ENCODE measurements at regions not wholly inside any gene's neighbourhood (a gene's known extent, or its start where the extent isn't known, plus 50 kb on each side); places are given as distances from the start of the nearest gene placed in this dataset.
A peak's percentile ranks its signal among the peaks of the same experiment; 100 is the strongest.

DNA sequence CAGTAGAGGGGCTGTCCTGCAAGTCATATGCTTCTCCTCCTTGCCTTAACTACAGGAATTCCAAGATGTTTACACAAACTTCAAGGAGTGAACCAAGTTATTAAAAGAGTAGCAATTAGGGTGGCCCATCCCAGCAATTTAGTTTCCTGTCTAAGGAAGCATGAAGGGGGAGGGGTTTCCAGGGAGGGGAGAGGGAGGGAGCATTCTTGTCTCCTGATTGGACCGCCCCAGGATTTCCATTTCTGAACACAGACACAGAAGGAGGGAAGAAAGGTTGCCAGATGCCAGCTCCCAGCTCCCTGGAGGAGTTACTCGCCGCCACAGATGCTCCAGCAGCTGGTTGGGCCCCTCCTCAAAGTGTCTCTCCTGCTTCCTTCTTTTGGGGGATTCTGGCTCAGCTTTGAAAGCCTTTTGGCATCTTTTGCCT is 107.6 kb downstream of the TRIB2 start:
- DNase-seq (peak; percentile 51), ATAC-seq (ENCODE audit: poor library complexity) (peak; percentile 30)
- intact Hi-C loops (cut with DNase I), result loop anchor here (5.0 kb wide), 1 partner anchor 107 kb away; the partner anchor contains the start of gene TRIB2

DNA sequence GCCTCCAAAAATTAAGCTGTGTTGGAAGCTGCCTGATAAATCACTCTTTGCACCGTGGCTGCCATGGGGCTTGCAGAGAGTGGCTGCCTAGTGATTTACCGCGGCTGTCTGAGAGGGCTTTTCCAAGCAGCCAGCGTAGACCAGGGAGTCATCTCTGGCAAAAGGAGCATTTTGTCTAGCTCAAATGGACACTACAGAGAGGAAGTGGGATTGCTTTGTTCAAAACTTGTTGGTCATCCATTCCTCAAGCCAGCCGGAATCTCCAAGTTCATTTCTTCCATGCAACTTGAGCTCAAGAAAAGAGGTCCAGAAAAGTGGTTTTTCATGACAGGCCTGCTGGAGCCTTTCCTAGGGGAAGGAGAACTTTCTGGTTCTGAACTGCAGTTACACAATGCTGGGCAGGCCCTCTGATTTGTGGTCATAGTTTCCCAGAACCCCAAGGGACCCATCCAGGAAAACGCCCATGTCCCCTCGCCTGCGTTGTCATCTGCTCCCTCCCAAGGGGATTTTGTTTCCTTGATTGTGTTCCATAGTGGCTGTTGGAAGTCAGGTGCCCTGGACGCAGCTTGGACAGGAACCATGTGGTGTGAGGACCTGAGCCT is 108.1 kb downstream of the TRIB2 start:
- DNase-seq (peak; percentile 70), ATAC-seq (ENCODE audit: poor library complexity) (peak; percentile 88)
- intact Hi-C loops (cut with DNase I), result loop anchor here (5.0 kb wide), 1 partner anchor 108 kb away; the partner anchor contains the start of gene TRIB2

DNA sequence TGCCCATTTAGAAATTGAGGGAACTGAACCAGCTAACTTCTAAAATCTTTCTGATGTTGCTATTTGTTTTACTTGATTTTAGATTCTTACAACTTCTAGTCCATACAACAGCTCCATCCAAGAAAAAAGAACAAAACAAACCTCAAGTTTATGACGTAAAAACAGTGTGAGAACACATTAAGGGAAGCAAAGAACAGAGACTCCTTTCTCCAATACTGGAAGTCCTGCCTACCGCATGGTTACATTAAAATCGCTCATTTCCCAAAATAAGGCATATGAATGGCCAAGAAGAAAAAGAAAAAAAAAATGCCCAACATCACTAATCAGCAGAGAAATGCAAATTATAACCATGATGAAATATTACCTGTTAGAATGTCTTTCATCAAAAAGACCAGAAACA is 110.0 kb downstream of the TRIB2 start:
- no peak for DNase-seq
- intact Hi-C loops (cut with DNase I), result no loop called here
- no peak for ATAC-seq (ENCODE audit: poor library complexity)

DNA sequence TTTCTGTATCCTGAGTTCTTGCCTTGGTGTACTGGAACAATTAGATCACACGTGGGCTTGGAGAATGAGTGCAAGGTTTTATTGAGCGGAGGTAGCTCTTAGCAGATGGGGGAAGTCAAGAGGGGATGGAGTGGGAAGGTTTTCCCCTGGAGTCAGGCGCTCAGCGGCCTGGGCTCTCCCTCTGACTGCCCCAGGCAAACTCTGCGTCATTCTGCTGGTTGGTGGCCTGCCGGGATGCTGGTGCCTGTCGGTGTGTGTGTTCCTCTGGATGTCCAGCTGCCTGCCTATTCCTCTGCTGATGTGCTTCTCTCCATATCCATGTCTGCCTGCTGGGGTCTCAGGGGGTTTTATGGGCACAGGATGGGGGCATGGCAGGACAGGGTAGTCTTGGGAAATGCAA is 111.0 kb downstream of the TRIB2 start:
- intact Hi-C loops (cut with DNase I), result no loop called here
- no peak for ATAC-seq (ENCODE audit: poor library complexity)
- DNase-seq, result no peak

DNA sequence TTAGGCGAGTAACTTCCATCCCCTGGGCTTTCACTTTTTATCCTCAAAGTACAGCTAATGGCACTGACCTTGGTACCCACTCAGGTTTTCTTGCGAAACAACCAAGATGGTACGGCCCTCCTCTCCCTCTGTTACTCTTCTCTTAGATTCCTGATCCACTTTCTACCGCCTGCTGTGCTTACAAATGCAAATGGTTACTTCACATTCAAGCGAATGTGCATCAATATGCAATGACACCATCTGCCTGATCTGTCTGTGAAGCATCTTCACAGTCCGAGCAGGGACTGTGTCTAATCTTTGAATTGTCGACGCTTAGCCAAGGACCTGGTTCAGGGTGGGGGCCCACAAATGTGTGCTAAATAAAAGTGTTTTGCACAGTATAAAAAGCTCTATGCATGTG is 112.2 kb downstream of the TRIB2 start:
- intact Hi-C loops (cut with DNase I), result no loop called here
- no peak for ATAC-seq (ENCODE audit: poor library complexity)
- DNase-seq, result no peak

DNA sequence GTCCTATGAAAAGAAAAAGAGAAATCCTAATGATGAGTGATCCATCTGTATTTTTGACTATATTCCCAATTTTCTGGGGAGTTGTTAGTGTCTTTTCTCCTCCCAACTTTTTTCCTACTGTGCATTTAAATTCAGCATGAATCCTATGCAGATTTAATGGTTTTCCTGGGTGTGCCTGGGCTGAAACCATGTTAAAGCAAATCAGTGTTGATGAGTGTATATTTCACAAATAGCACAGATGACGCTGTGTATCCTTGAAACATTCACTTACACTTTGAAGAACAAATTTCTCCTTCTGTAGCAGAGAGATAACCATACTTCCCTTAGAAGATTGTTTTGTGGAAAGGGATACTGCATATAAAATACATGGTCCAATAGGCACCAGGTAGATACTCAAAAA is 114.3 kb downstream of the TRIB2 start:
- DNase-seq, result no peak
- intact Hi-C loops (cut with DNase I), result no loop called here
- no peak for ATAC-seq (ENCODE audit: poor library complexity)

DNA sequence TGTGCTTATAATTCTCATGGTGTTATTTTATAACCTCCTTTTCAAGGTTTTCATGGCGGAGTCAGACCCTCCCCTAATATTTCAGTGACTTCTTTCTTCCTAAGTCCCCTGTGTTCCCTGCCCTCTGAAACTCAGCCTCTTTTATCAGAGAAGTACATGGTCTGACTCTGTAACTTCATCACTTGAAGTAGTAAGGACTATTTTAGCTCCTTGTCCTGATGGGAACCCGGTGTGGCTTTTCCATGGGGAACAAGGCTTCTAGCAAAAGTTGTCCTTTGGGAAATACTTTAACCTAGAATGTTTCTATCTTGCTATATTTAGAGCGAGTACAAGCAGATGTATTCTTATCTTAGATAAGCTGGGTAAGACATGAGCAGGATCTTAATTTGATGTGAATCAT is 117.5 kb downstream of the TRIB2 start:
- intact Hi-C loops (cut with DNase I), result no loop called here
- ATAC-seq (ENCODE audit: poor library complexity), result peak; percentile 60
- no peak for DNase-seq

DNA sequence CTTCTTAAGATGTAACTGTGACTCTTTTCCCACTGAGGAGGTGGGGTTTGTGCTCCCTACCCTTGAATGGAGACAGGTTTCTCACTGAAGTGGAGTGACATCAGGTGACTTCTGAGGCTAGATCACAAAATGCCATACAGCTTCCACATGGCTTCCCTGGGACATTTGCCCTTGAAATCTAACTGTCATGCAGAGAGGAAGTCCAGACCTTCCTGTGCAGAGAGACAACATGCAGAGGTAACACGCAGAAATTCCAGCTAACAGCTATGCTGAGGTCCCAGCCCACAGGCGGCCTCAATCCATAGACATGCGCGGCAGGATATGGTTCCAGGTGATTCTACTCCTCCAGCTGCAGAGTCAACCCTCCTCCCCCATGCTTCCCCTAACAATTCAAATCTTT is 119.0 kb downstream of the TRIB2 start:
- intact Hi-C loops (cut with DNase I), result no loop called here
- ATAC-seq (ENCODE audit: poor library complexity), result peak; percentile 79

DNA sequence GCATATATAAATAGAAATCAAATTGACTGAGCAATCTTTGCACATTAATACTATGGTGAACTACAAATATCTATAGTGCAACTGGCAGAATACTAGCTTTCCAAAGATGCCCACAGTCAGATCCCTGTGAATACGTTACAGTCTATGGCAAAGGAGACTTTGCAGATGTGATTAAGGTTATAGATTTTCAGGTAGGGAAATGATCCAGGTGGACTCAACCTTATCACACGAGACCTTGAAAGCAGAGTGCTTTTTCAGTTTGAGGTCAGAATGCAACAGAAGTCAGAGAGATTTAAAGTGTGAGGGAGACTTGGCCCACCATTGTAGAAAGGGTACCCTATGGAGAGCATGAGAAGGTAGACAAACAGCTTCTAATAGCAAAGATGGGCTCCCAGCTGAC is 122.6 kb downstream of the TRIB2 start:
- DNase-seq (no peak), ATAC-seq (ENCODE audit: poor library complexity) (no peak)
- intact Hi-C loops (cut with DNase I), result no loop called here

More for the DNA sequence above, 119.0 kb downstream of the TRIB2 start:
- no peak for DNase-seq

DNA sequence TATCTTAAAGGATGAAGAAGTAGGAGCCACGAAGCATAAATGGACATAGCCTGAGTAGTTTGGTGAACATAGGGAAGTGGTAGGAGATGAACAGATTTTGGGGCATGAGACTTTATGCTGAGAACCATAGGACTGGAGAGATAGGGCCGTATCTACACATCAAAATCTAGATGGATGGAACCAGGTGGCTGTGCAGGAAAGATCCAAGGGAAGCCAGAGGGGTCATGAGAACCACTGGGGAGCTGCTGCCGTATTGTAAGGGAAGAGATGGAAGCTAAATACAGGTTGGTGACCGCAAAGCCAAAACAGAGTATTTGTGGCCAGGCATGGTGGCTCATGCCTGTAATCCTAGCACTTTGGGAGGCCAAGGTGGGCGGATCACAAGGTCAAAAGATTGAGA is 124.3 kb downstream of the TRIB2 start:
- no peak for DNase-seq
- intact Hi-C loops (cut with DNase I), result loop anchor here (10.0 kb wide), 1 partner anchor 74 kb away; no protein-coding TSS in a partner anchor
- ATAC-seq (ENCODE audit: poor library complexity), result no peak

DNA sequence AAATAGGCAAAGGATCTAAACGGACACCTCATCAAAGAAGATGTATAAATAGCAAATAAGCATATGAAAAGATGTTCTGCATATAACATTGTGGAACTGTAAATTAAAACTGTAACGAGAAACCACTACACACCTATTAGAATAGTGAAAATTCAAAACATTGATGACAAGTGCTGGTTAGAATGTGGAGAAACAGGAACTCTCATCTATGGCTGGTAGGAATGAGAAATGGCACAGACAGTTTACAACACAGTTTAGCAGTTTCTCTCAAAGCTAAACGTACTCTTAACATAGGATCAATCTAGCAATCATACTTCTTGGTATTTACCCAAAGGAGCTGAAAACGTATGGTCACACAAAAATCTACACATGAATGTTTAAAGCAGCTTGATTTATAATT is 126.2 kb downstream of the TRIB2 start:
- ATAC-seq (ENCODE audit: poor library complexity), result no peak
- intact Hi-C loops (cut with DNase I), result loop anchor here (10.0 kb wide), 1 partner anchor 72 kb away; no protein-coding TSS in a partner anchor
- DNase-seq, result no peak

DNA sequence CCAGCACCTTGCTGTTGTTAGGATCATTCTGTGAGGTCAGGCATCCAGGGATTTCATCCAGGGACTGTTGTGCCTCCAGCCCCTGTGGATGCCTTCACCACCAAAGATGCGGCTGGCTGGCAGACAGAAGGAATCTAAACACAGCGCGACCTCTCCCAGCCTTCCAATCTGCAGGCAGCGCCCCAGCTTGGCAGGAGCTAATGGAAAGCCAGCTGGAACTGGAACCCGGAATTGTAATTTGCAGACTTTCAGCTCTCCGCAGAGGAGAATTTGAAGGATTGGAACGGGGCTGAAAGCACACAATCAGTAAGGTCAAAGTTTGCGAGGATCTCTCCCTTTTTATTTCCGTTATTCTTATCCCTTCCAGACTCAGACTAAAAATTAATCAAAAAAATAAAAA is 127.8 kb downstream of the TRIB2 start:
- DNase-seq, result peak; percentile 67
- peak; percentile 88 for ATAC-seq (ENCODE audit: poor library complexity)
- intact Hi-C loops (cut with DNase I), result loop anchor here (10.0 kb wide), 1 partner anchor 70 kb away; no protein-coding TSS in a partner anchor

DNA sequence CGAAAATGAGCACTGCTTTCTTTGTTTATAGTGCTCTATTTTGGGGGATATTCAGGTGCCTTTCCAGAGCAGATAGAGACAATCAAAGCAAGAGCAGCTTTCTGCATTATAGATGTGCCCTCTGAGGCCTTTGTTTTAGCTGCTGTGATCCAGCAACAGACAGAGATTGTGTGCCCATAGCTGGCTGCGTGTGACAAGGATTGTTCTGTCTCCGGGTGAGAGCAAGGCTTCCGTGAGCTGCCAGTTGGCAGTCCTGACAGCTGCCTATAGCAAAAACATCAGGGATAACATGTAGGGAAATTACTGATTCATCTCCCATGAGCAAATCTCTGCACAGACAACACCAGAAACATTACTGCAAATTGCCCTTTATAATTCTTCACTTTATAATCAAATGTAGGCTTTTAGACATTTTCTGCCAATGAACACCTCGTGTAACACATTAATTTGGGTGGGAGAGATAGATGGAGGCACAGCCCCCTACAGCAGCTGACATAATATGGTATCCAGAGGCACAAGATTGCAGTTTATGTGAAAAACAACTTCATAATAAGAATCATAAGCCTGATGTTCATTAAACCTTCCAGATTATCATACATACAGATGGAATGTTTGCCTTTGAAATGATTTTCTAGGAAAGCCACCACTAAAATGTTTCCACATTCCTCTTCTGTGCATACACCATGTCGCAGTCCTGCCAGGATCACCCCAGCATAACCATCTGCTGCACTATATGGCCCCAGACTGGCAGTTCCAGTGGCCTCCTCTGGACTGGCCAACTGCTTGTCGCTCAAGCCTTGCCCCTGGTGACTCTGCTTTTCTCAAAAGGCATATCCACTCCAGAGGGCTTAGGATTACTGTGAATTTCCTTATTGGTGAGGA is 131.2 kb downstream of the TRIB2 start:
- ATAC-seq (ENCODE audit: poor library complexity), result peak; percentile 56
- intact Hi-C loops (cut with DNase I), result loop anchor here (10.0 kb wide), 1 partner anchor 67 kb away; no protein-coding TSS in a partner anchor
- no peak for DNase-seq

DNA sequence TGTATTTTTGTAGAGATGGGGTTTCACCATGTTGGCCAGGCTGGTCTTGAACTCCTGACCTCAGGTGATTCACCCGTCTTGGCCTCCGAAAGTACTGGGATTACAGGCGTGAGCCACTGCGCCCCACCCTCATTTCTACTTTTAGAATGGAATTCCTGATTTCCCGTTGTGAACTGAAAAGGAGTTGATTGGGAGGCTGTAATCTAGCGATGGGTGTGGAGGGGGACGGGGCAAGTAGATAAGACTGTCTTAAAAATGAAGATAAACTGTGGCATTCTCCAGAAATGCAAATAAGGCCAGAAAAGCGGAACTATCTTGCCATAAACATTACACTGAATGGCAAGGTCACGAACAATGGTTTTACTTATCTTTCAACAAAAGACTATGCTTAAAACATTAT is 135.4 kb downstream of the TRIB2 start:
- no peak for ATAC-seq (ENCODE audit: poor library complexity)
- intact Hi-C loops (cut with DNase I), result no loop called here
- no peak for DNase-seq

DNA sequence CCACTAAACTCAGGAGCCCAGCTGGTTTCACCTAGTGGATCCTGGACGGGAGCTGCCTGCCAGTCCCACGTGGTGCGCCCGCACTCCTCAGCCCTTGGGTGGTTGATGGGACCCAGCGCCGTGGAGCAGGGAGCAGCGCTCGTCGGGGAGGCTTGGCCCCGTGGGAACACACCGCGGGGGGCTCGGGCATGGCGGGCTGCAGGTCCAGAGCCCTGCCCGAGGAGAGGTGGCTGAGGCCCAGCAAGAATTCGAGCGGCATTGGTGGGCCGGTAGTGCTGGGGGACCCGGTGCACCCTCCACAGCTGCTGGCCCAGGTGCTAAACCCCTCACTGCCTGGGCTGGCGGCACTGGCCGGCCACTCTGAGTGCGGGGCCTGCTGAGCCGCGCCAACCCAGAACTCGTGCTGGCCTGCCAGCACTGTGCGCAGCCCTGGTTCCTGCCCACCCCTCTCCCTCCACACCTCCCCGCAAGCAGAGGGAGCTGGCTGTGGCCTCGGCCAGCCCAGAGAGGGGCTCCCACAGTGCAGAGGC is 137.3 kb downstream of the TRIB2 start:
- no peak for ATAC-seq (ENCODE audit: poor library complexity)
- intact Hi-C loops (cut with DNase I), result no loop called here

DNA sequence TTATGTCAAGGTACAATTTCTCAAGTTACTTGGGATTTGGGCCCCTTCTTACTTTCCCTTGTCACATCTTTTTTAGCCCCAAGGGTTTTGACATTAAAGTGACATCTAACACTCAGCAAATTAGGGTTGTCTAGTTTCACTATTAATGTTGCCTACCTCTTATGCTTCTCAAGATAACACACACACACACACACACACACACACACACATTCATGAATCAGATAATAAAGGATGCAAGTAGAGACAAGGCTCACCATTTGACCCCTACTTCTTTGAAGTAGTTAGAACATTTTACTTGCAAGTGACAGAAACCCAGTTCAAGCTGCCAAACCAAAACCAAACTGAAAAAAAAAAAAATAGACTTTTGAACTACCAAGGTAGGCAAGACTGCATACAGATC is 138.8 kb downstream of the TRIB2 start:
- ATAC-seq (ENCODE audit: poor library complexity) (no peak), DNase-seq (no peak)
- intact Hi-C loops (cut with DNase I), result no loop called here

More for the DNA sequence above, 137.3 kb downstream of the TRIB2 start:
- DNase-seq, result no peak

DNA sequence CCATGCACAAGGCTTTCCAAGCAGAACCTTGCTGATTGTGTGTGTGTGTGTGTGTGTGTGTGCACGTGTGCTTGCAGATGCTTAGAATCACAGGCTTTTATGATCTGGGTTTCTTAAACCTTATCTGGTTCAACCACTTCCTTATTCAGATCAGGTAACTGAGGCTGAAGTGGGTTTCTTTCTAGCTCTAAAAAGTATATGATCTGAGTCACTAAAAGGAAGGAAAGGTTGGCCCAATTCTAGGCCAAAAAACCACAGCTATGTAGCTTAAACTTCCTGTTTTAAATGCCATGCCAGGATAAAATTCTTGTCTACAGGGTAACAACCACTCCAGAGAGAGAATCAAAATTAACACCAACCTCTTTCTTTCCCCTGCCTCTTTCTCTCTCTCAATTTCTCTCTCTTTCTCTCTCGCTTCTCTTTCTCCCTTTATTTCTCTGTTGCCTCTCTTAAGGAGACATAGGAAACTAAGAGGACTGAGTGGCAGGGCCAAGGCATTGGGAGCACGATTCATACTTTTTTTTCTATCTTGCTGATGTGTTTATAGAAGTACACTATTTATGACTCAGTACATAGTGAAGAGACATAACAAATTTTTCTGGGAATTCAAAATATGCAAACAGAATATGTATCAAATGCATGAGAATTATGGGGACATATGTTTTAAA is 140.3 kb downstream of the TRIB2 start:
- intact Hi-C loops (cut with DNase I), result no loop called here
- ATAC-seq (ENCODE audit: poor library complexity) (no peak), DNase-seq (no peak)

DNA sequence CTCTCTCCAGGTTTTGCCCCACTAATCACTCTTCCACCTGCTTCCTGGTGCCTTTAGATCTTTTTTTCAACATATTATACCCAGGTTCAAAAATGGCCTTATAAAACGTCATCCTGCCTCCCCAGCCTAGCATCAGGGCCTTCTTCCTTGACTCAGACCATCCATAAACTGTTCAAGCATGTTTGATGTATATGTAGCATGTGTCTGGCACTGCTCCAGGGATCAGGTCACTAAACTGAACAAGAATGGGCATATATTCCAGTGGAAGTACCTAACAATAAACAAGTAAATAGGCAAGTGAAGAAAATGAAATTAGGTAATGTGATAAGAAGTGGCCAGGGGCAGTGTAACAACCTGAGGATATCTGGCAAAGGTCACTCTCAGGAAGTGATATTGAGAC is 141.2 kb downstream of the TRIB2 start:
- DNase-seq (no peak), ATAC-seq (ENCODE audit: poor library complexity) (no peak)
- intact Hi-C loops (cut with DNase I), result no loop called here

DNA sequence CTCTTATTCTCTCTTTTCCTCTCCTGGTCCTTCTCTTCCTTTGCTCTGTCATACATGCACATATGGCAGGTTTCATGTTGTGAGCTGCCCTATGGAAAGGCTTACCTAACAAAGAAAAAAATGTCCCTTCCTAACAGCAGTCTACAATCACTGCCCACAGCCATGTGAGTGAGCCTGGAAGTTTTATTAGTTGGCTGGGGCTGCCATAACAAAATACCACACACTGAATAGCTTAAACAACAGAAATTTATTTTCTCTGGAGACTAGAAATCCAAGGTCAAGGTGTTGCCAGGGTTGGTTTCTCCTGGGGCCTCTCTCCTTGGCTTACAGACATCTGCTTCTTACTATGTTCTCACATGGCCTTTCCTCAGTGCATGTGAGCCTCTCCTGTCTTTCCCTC is 142.1 kb downstream of the TRIB2 start:
- intact Hi-C loops (cut with DNase I), result no loop called here
- DNase-seq (no peak), ATAC-seq (ENCODE audit: poor library complexity) (no peak)
